Right lobe of liver (tissue), 6 donors: ENCODE measurements at regions not wholly inside any gene's neighbourhood (a gene's known extent, or its start where the extent isn't known, plus 50 kb on each side); places are given as distances from the start of the nearest gene placed in this dataset.

ENCODE experiments used
- ATAC-seq, 4 donors: fragments of 200-7000 bp; cut with Tn5 transposase; one replicate each; pipeline ENCODE4 v1.9.1; 2020; ENCODE audit warnings: mild to moderate bottlenecking in 4 of 4, moderate library complexity in 4 of 4
- DNase-seq, 3 donors: peaks; one replicate each; pipeline ENCODE4 v3.0.0-alpha.2; 2020
- H3K27ac ChIP-seq, 3 donors: fragments of 200-600 bp; one replicate each; pipeline ENCODE4 v1.8.0; 2022
- H3K27me3 ChIP-seq, 2 donors: fragments of 200-600 bp; one replicate each; pipeline ENCODE4 v1.8.0; 2022
- H3K36me3 ChIP-seq, 4 donors: fragments of 200-600 bp; sonication (generic) in 1 of 4; one replicate each; pipeline versions ENCODE4 v1.5.1 to v1.8.0; 2017 to 2022; ENCODE audit warnings: control low read depth in 1 of 4
- H3K4me1 ChIP-seq, 4 donors: fragments of 200-600 bp; sonication (generic) in 1 of 4; one replicate each; pipeline versions ENCODE4 v1.5.1 to v1.8.0; 2017 to 2022; ENCODE audit warnings: control low read depth in 1 of 4
- H3K4me3 ChIP-seq, 3 donors: fragments of 200-600 bp; one replicate each; pipeline ENCODE4 v1.8.0; 2022
- H3K9me3 ChIP-seq, 4 donors: fragments of 200-600 bp; sonication (generic) in 1 of 4; one replicate each; pipeline versions ENCODE4 v1.5.1 to v1.8.0; 2017 to 2022; ENCODE audit warnings: control low read depth in 1 of 4
- POLR2A ChIP-seq: fragments of 450-650 bp; IDR thresholded peaks from one replicate; pipeline ENCODE4 v1.6.1; 2017; ENCODE audit warnings: antibody characterized with exemption, mild to moderate bottlenecking
- WGBS: methylation state at CpG from one replicate; pipeline ENCODE4 v1.1.6; 2018; ENCODE audit warnings: low coverage, low lambda C conversion rate; ENCODE audit not compliant: insufficient coverage; ENCODE audit errors: missing lambda C conversion rate; 5-methylcytosine and 5-hydroxymethylcytosine counted together
- intact Hi-C, 2 donors: fragments of 100-400 bp; cut with DNase I; formaldehyde crosslinking; loops; one replicate each; pipeline versions ENCODE4 v1.11.2 to v1.14.1; 2022
- TF ChIP-seq, protein P1 (sequence below), 4 donors: fragments of 200-600 bp in 3 of 4; fragments of 450-650 bp in 1 of 4; IDR thresholded peaks; one replicate each; pipeline versions ENCODE4 v1.5.1 to v1.8.0; 2016 to 2022; ENCODE audit warnings: antibody characterized with exemption in 4 of 4, mild to moderate bottlenecking in 2 of 4
- donor health status: DM: no; HTN: yes; CAD: no.
- donor health status: DM: no; HTN: no; CAD: no.
- donor health status: DM: no; HTN: no; CAD: no.
- donor health status: DM: no; HTN: yes; CAD: no.
- donor health status: DM: no; HTN: yes; CAD: no.

DNA sequence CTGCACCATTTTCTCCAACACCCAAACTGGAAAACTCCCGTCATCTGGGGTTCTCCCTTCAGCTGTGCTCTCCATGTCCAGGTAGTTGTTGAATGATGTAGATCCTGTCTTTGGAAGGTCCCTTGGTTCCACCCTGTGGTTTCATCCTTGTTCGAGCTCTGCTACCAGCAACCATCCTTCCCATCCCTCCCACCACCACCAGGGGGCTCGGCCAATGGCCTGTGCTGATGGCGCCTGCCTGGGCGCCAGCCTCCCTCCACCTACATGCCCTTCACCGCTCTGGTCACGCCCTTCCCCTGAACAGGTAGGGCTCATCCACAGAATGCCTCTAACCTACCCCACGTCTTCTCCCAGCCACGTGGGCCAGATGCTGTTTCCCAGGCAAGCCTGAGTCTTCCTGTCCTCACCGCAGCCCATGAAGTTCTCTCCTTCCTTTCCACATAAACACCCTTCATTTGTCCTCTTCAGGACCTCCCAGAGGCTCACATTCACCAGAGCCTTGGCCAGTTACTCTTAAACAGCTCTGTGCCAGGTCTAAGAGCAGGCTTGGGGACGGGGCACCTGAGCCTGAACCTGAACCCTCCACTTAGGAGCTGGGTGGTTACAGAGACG is 75.1 kb upstream of the DUSP22 start:
- Histone ChIP-seq H3K36me3 (no peaks in the 10 kb centered on the region), H3K4me3 (no peak overlapping the region), H3K9me3 (no peaks in the 10 kb centered on the region), H3K27me3 (no peaks in the 10 kb centered on the region), H3K4me1 (peaks cover 0 to 9% (median 0%) of the 10 kb centered on the region in 4 donors), H3K27ac (no peak overlapping the region)
- 80% methylated on average over 12 of the region's 12 CpGs for WGBS
- TF ChIP-seq, protein P1, sequence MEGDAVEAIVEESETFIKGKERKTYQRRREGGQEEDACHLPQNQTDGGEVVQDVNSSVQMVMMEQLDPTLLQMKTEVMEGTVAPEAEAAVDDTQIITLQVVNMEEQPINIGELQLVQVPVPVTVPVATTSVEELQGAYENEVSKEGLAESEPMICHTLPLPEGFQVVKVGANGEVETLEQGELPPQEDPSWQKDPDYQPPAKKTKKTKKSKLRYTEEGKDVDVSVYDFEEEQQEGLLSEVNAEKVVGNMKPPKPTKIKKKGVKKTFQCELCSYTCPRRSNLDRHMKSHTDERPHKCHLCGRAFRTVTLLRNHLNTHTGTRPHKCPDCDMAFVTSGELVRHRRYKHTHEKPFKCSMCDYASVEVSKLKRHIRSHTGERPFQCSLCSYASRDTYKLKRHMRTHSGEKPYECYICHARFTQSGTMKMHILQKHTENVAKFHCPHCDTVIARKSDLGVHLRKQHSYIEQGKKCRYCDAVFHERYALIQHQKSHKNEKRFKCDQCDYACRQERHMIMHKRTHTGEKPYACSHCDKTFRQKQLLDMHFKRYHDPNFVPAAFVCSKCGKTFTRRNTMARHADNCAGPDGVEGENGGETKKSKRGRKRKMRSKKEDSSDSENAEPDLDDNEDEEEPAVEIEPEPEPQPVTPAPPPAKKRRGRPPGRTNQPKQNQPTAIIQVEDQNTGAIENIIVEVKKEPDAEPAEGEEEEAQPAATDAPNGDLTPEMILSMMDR (IDR thresholded peaks at IDR 0.05), result peak in 3 of 4 donors; percentile 14 to 24 (median 19)
- TF ChIP-seq POLR2A, result no peak
- intact Hi-C loops, result no loop called here
- ATAC-seq (peak in 3 of 4 donors; percentile 22 to 48 (median 34)), DNase-seq (no peak)

GRCh38 chr6:218153-219018 is 73.9 kb upstream of the DUSP22 start:
- H3K9me3 ChIP-seq, result no peaks in the 10 kb centered on the region
- intact Hi-C loops, result no loop called here
- DNase-seq (no peak), ATAC-seq (no peak)
- H3K36me3 ChIP-seq, result no peaks in the 10 kb centered on the region
- no peak overlapping the region for H3K27ac ChIP-seq
- H3K27me3 ChIP-seq, result no peaks in the 10 kb centered on the region
- TF ChIP-seq, protein P1 (IDR thresholded peaks at IDR 0.05), result no peak
- TF ChIP-seq POLR2A, result no peak
- H3K4me3 ChIP-seq, result no peak overlapping the region
- WGBS, result 90% methylated on average over 12 of the region's 22 CpGs
- peaks cover 0 to 9% (median 0%) of the 10 kb centered on the region in 4 donors for H3K4me1 ChIP-seq

- no peaks in the 10 kb centered on the region for H3K9me3 ChIP-seq
- H3K4me1 ChIP-seq, result peaks cover 0 to 9% (median 0%) of the 10 kb centered on the region in 4 donors
- ATAC-seq (no peak), DNase-seq (no peak)
- intact Hi-C loops, result no loop called here
- H3K4me3 ChIP-seq, result no peak overlapping the region
- H3K27me3 ChIP-seq, result no peaks in the 10 kb centered on the region
- TF ChIP-seq, protein P1 (IDR thresholded peaks at IDR 0.05), result no peak
- TF ChIP-seq POLR2A, result no peak
- 100% methylated on average over 1 of the region's 3 CpGs for WGBS
- no peaks in the 10 kb centered on the region for H3K36me3 ChIP-seq
- no peak overlapping the region for H3K27ac ChIP-seq
These were observed 73.2 kb upstream of the DUSP22 start for GRCh38 chr6:219019-219570.

GRCh38 chr6:219641-220198 is 72.6 kb upstream of the DUSP22 start:
- TF ChIP-seq, protein P1 (IDR thresholded peaks at IDR 0.05), result no peak
- no peak for TF ChIP-seq POLR2A
- Histone ChIP-seq H3K4me3 (no peak overlapping the region), H3K36me3 (no peaks in the 10 kb centered on the region), H3K27ac (no peak overlapping the region), H3K9me3 (no peaks in the 10 kb centered on the region), H3K4me1 (peaks cover 0 to 9% (median 0%) of the 10 kb centered on the region in 4 donors), H3K27me3 (no peaks in the 10 kb centered on the region)
- ATAC-seq, result peak; percentile 58 to 88 (median 78)
- DNase-seq, result peak; percentile 62 to 74 (median 70)
- intact Hi-C loops, result no loop called here
- WGBS, result 28% methylated on average over 14 of the region's 17 CpGs
